K562 (cell line): ENCODE measurements at regions not wholly inside any gene's neighbourhood (a gene's known extent, or its start where the extent isn't known, plus 50 kb on each side); places are given as distances from the start of the nearest gene placed in this dataset.

Source experiments
- CBX5 ChIP-seq: IDR thresholded peaks from 2 replicates; pipeline ENCODE4 v1.6.1; 2014; ENCODE audit warnings: low read depth, borderline replicate concordance
- E2F6 ChIP-seq, 2 experiments: IDR thresholded peaks; 2 replicates each; pipeline ENCODE4 v1.6.1; 2011; ENCODE audit warnings: borderline replicate concordance in 1 of 2, control low read depth in 1 of 2, low read depth in 1 of 2, low read length in 1 of 2, mild to moderate bottlenecking in 1 of 2, mixed read lengths in 1 of 2, moderate library complexity in 1 of 2; ENCODE audit not compliant: insufficient read depth in 1 of 2, insufficient read length in 1 of 2, poor library complexity in 1 of 2, severe bottlenecking in 1 of 2; ENCODE audit errors: extremely low read depth in 1 of 2
- EP300 ChIP-seq: IDR thresholded peaks from 2 replicates; pipeline ENCODE4 v1.6.1; 2012; ENCODE audit warnings: low read length, improper control_type of control experiment
- HCFC1 ChIP-seq: IDR thresholded peaks from 2 replicates; pipeline ENCODE4 v1.6.1; 2012; ENCODE audit warnings: low read depth, low read length, improper control_type of control experiment
- MCM5 ChIP-seq: fragments of 450-650 bp; IDR thresholded peaks from 2 replicates; pipeline ENCODE4 v1.6.1; 2016; ENCODE audit warnings: low read depth
- NFE2L1 ChIP-seq: fragments of 450-650 bp; IDR thresholded peaks from 2 replicates; pipeline ENCODE4 v1.6.1; 2016; ENCODE audit warnings: missing genetic modification characterization, low read depth, mild to moderate bottlenecking, missing compliant biosample characterization, moderate library complexity, borderline replicate concordance
- NFYB ChIP-seq: IDR thresholded peaks from 2 replicates; pipeline ENCODE4 v1.6.1; 2011; ENCODE audit warnings: mild to moderate bottlenecking, moderate library complexity; ENCODE audit not compliant: insufficient read length; ENCODE audit errors: extremely low read depth
- SREBF2 ChIP-seq: sonication (generic); formaldehyde crosslinking; IDR thresholded peaks from 2 replicates; pipeline ENCODE4 v1.4.0; 2020; ENCODE audit warnings: mild to moderate bottlenecking, missing genetic modification reagents
- TBP ChIP-seq: optimal IDR thresholded peaks from 2 replicates; pipeline ENCODE3; 2011; ENCODE audit warnings: low read depth, low read length, improper control_type of control experiment
- TF ChIP-seq, protein P1 (sequence below): sonication (generic); formaldehyde crosslinking; IDR thresholded peaks from 2 replicates; pipeline ENCODE4 v1.9.0; 2022; ENCODE audit warnings: mild to moderate bottlenecking, missing genetic modification reagents
- TF ChIP-seq, protein P2 (sequence below), 3 experiments: IDR thresholded peaks in 2 of 3; conservative IDR thresholded peaks in 1 of 3; 2 replicates each; pipeline ENCODE4 v1.5.1; 2011 to 2012; ENCODE audit warnings: low read length in 3 of 3, mild to moderate bottlenecking in 3 of 3, control low read depth in 2 of 3, improper control_type of control experiment in 1 of 3, inconsistent platforms in 1 of 3, low read depth in 1 of 3, mixed read lengths in 1 of 3, moderate library complexity in 1 of 3; ENCODE audit not compliant: insufficient read depth in 2 of 3
- TF ChIP-seq, protein P3 (sequence below): fragments of 250-450 bp; sonication (Bioruptor Pico); IDR thresholded peaks from 2 replicates; pipeline ENCODE4 v1.5.0; 2021

GRCh38 chr5:25539536-25539935 lies 894.8 kb upstream of the CDH10 start:
- TF ChIP-seq NFE2L1: no peak
- TF ChIP-seq HCFC1: no peak
- TF ChIP-seq, protein P1, sequence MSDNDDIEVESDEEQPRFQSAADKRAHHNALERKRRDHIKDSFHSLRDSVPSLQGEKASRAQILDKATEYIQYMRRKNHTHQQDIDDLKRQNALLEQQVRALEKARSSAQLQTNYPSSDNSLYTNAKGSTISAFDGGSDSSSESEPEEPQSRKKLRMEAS (CRISPR knock-in tag): no peak
- TF ChIP-seq TBP: no peak
- TF ChIP-seq, protein P2, sequence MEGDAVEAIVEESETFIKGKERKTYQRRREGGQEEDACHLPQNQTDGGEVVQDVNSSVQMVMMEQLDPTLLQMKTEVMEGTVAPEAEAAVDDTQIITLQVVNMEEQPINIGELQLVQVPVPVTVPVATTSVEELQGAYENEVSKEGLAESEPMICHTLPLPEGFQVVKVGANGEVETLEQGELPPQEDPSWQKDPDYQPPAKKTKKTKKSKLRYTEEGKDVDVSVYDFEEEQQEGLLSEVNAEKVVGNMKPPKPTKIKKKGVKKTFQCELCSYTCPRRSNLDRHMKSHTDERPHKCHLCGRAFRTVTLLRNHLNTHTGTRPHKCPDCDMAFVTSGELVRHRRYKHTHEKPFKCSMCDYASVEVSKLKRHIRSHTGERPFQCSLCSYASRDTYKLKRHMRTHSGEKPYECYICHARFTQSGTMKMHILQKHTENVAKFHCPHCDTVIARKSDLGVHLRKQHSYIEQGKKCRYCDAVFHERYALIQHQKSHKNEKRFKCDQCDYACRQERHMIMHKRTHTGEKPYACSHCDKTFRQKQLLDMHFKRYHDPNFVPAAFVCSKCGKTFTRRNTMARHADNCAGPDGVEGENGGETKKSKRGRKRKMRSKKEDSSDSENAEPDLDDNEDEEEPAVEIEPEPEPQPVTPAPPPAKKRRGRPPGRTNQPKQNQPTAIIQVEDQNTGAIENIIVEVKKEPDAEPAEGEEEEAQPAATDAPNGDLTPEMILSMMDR (IDR thresholded peaks at IDR 0.05 in 2 of 3, conservative IDR thresholded peaks at IDR 0.05 in 1 of 3; ENCODE audit: insufficient read depth in 2 of 3, low read depth in 1 of 3, low read length in 3 of 3): no peak
- no peak for TF ChIP-seq MCM5
- TF ChIP-seq, protein P3, sequence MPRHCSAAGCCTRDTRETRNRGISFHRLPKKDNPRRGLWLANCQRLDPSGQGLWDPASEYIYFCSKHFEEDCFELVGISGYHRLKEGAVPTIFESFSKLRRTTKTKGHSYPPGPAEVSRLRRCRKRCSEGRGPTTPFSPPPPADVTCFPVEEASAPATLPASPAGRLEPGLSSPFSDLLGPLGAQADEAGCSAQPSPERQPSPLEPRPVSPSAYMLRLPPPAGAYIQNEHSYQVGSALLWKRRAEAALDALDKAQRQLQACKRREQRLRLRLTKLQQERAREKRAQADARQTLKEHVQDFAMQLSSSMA (CRISPR knock-in tag): no peak
- TF ChIP-seq E2F6 (IDR thresholded peaks at IDR 0.05; ENCODE audit: borderline replicate concordance in 1 of 2, extremely low read depth in 1 of 2, insufficient read depth in 1 of 2, insufficient read length in 1 of 2, low read depth in 1 of 2, low read length in 1 of 2, poor library complexity in 1 of 2, severe bottlenecking in 1 of 2): no peak
- TF ChIP-seq CBX5: no peak
- no peak for TF ChIP-seq EP300
- TF ChIP-seq NFYB: no peak
- TF ChIP-seq SREBF2: no peak
